ENCODE measurements at regions not wholly inside any gene's neighbourhood (a gene's known extent, or its start where the extent isn't known, plus 50 kb on each side); places are given as distances from the start of the nearest gene placed in this dataset.

DNA sequence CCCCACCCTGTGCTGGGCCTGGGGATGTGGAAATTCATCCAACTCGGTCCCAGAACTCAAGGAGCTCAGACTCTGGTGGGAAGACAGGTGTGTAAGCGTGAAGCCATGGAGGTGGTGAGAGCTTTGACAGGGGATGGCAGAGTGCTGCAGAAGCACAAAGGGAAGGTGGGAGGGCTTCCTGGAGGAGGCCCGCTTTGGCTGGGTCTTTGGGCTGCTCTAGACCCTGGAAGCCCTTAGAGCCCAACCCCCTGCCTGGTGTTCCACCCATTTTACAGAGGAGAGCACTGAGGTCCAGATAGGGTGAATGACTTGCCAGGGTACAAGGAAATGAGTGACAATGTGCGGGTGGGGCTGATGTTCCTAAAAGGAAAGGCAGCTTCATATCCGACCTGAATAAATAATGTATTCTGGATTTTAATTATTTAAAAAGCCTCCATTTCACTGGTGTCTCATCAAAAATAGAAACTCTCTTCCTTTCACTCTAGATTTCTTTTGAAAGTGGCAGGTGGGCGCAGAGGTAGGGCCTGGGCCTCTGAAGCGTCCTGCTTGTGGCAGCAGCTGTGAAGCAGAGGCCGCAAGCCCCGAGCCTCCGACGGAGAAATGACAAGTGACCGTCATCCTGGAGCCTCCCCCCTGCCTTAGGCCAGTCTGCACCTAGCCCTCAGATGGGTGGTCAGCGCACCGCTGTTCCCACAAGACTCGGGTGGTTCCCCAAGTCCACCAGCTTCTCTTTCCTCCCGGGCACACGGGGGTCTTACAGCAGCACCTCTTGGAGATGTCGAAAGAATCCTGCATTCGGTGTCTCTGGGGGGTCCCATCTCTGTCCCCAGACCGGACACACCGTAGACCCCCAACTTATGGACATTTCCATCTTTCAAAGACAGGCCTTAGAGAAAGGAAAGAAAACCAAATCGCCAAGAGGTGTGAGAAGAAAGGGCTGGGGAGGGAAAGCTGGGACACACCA is 71.0 kb upstream of the TAF1B start:
- H3K27ac ChIP-seq: no peak overlapping the region
- TF ChIP-seq, protein P1, sequence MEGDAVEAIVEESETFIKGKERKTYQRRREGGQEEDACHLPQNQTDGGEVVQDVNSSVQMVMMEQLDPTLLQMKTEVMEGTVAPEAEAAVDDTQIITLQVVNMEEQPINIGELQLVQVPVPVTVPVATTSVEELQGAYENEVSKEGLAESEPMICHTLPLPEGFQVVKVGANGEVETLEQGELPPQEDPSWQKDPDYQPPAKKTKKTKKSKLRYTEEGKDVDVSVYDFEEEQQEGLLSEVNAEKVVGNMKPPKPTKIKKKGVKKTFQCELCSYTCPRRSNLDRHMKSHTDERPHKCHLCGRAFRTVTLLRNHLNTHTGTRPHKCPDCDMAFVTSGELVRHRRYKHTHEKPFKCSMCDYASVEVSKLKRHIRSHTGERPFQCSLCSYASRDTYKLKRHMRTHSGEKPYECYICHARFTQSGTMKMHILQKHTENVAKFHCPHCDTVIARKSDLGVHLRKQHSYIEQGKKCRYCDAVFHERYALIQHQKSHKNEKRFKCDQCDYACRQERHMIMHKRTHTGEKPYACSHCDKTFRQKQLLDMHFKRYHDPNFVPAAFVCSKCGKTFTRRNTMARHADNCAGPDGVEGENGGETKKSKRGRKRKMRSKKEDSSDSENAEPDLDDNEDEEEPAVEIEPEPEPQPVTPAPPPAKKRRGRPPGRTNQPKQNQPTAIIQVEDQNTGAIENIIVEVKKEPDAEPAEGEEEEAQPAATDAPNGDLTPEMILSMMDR (conservative IDR thresholded peaks at IDR 0.05): no peak

- H3K27ac ChIP-seq: no peak overlapping the region
- TF ChIP-seq, protein P1 (conservative IDR thresholded peaks at IDR 0.05): no peak
Observed at GRCh38 chr2:9772999-9773902, 70.0 kb upstream of the TAF1B start.

GRCh38 chr2:9773903-9774239 is 69.4 kb upstream of the TAF1B start:
- H3K27ac ChIP-seq: no peak overlapping the region
- TF ChIP-seq, protein P1 (conservative IDR thresholded peaks at IDR 0.05): no peak

DNA sequence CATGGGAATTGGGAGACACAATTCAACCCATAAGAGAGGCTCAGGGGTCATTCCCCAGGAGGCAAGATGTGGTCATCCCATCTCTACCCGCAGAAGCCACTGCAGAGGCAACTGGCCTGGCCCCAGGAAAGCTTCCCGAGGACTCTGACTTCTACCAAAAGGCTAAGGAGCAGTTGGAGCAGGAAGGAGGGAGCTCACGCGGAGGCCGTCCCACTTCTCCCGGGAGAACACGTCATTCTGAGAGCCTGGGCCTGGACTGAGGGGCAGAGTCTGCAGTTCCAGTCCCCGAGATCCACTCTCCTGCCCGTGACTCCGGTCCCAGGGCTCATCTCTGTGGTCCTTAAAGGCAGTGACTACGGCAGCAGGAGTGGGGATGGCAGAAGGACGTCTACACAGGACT is 69.0 kb upstream of the TAF1B start:
- TF ChIP-seq, protein P1 (conservative IDR thresholded peaks at IDR 0.05): no peak
- H3K27ac ChIP-seq: no peak overlapping the region

- no peak overlapping the region for H3K27ac ChIP-seq
- TF ChIP-seq, protein P1 (conservative IDR thresholded peaks at IDR 0.05): no peak
Observed at GRCh38 chr2:9775351-9775750, 67.9 kb upstream of the TAF1B start.

DNA sequence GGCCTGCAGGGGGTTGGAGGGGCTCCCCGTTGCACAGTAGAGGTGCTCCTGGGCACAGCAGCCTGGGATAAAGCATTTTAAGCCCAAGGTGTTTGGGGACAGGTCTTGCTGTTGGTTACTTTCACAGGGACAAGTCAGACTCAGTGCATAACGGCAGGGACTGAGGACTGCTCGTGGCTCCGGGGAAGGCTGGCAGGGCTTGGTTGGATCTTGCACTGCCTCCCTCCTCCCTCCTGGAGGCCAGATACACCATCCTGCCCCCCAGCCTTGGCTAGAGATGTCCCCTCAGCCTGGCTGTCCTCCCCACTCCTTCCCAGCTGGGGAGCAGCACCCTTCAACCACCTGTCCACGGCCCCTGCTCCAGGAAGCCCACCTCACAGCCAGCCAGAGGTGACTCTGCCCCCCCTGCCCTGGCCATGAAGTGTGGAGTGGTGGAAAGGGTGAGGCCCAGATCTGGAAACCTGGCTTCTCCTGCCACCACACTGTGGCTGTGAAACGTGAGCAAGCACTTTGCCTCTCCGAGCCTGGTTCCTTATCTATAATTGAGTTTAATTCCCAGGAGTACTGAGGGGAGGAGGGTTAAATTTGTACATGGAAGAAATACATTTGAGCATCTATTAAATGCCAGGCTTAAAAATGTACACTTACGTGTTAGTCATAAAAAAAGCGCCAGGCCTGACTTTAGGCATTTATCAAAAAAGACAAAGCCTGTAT is 67.1 kb upstream of the TAF1B start:
- H3K27ac ChIP-seq: no peak overlapping the region
- TF ChIP-seq, protein P1 (conservative IDR thresholded peaks at IDR 0.05): no peak
